AG04449 (cell line): ENCODE measurements at regions not wholly inside any gene's neighbourhood (a gene's known extent, or its start where the extent isn't known, plus 50 kb on each side); places are given as distances from the start of the nearest gene placed in this dataset.
"Not testable (repeated sequence)": the region's sequence is repeated elsewhere in the genome, so short reads cannot be mapped to it uniquely, and the experiment has no call there.

ENCODE experiments used
- CTCF ChIA-PET: fragments of 350-600 bp; formaldehyde crosslinking; extraction: SDS; loops from one replicate; lab custom pipeline; 2021; ENCODE audit warnings: antibody characterized with exemption; lab: Yijun Ruan, JAX
- POLR2A ChIA-PET: fragments of 400-600, 350-600 bp; formaldehyde crosslinking; extraction: SDS; loops from one replicate; lab custom pipeline; 2020; ENCODE audit warnings: antibody characterized with exemption, inconsistent platforms; lab: Yijun Ruan, JAX
- DNase-seq: peaks from one replicate; pipeline ENCODE4 v3.0.0-alpha.2; 2010; ENCODE audit warnings: low read depth, low spot score
- H3K4me3 ChIP-seq: 2 replicates; pipeline ENCODE4 v1.5.1; 2011; ENCODE audit warnings: low read depth, mild to moderate bottlenecking, control low read depth, low read length
- CTCF ChIP-seq: IDR thresholded peaks from one replicate; pipeline ENCODE4 v1.5.1; 2011; ENCODE audit warnings: mild to moderate bottlenecking, moderate library complexity, low read length, control low read depth, inconsistent platforms; ENCODE audit not compliant: insufficient read depth; ENCODE audit errors: missing control alignments

GRCh38 chrX:130524476-130525194, 122.8 kb downstream of the RBMX2 start:
- POLR2A ChIA-PET, result no interaction called here
- no peak overlapping the region for H3K4me3 ChIP-seq
- TF ChIP-seq CTCF, result no peak
- DNase-seq, result no peak
- CTCF ChIA-PET, result no interaction called here

GRCh38 chrX:130529531-130529930, 127.7 kb downstream of the RBMX2 start:
- TF ChIP-seq CTCF, result no peak
- POLR2A ChIA-PET, result no interaction called here
- CTCF ChIA-PET, result no interaction called here
- DNase-seq, result no peak
- H3K4me3 ChIP-seq, result no peak overlapping the region

GRCh38 chrX:130531066-130531465, 129.3 kb downstream of the RBMX2 start:
- ChIA-PET POLR2A (no interaction called here), CTCF (no interaction called here)
- DNase-seq, result no peak
- TF ChIP-seq CTCF, result no peak
- no peak overlapping the region for H3K4me3 ChIP-seq

- no peak for DNase-seq
- POLR2A ChIA-PET, result interaction anchor here (0.8 kb wide), 1 partner anchor 375 kb away, joined by 5 read pairs; no protein-coding TSS in a partner anchor
- TF ChIP-seq CTCF, result peak; percentile 60
- CTCF ChIA-PET, result interaction anchor here (0.7 to 6.7 kb wide), 13 partner anchors 9 to 417 kb away, joined by 3 to 107 read pairs (median 4); no protein-coding TSS in a partner anchor
- no peak overlapping the region for H3K4me3 ChIP-seq
These were observed 138.0 kb downstream of the RBMX2 start for GRCh38 chrX:130539721-130540321.

GRCh38 chrX:130543603-130544325, 142.0 kb downstream of the RBMX2 start:
- no peak for TF ChIP-seq CTCF
- no peak for DNase-seq
- ChIA-PET CTCF (interaction anchor here (6.7 kb wide), 1 partner anchor 372 kb away, joined by 107 read pairs; no protein-coding TSS in a partner anchor), POLR2A (no interaction called here)
- no peak overlapping the region for H3K4me3 ChIP-seq

GRCh38 chrX:130545796-130546195, 144.0 kb downstream of the RBMX2 start:
- ChIA-PET CTCF (no interaction called here), POLR2A (no interaction called here)
- DNase-seq, result no peak
- no peak overlapping the region for H3K4me3 ChIP-seq
- TF ChIP-seq CTCF, result no peak

- POLR2A ChIA-PET, DNase-seq, H3K4me3 ChIP-seq: not testable (repeated sequence)
- CTCF ChIA-PET, result interaction anchor here (1.0 to 1.5 kb wide), 2 partner anchors 10 to 367 kb away, joined by 4 to 7 read pairs; no protein-coding TSS in a partner anchor
These were observed 147.6 kb downstream of the RBMX2 start for GRCh38 chrX:130549382-130549781.
